Suppressor macrophage treated with lipopolysaccharide for 4 hours (primary cell): ENCODE measurements at regions not wholly inside any gene's neighbourhood (a gene's known extent, or its start where the extent isn't known, plus 50 kb on each side); places are given as distances from the start of the nearest gene placed in this dataset.
"Not testable (repeated sequence)": the region's sequence is repeated elsewhere in the genome, so short reads cannot be mapped to it uniquely, and the experiment has no call there.

ENCODE experiments used
- DNase-seq: peaks from one replicate; pipeline ENCODE4 v3.0.0-alpha.2; 2020

DNA sequence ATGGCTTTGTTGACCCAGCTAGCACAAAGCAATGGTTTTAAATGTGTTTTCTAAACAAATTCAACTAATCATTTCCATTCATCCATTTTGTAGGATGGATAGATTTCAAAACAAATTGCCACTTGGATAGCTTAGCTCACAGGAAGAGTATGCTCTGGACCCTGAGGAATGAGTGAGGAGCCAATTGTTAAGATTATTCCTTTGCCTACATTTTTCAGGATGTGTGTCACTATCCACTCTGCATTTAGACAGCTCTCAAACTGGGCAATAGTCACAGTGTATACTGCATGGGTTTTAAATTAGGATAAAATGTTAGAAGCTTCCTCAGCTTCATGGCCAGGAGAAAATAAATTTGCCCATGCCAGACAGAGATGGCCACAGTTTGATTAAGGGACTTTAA, 605.6 kb upstream of the TEX47 start:
- DNase-seq = no peak

DNA sequence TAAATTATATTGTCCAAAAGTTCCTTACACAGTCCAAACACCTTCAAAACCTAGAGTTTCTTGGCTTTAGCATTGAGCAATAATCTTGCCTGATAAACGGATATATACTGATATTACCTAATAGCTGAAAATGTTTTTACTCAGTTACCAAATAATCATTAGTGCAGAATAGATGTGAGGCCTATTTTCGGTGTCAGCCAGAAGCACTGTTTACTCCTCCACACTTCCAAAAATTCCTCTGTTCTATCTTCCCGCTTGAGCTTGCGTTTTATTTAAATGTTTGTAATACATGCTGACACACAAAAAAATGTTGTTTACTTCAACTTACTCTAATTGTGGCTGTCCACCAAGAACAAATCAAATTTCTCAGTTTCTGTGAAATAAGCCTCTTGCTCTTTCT, 606.2 kb upstream of the TEX47 start:
- DNase-seq = no peak

DNA sequence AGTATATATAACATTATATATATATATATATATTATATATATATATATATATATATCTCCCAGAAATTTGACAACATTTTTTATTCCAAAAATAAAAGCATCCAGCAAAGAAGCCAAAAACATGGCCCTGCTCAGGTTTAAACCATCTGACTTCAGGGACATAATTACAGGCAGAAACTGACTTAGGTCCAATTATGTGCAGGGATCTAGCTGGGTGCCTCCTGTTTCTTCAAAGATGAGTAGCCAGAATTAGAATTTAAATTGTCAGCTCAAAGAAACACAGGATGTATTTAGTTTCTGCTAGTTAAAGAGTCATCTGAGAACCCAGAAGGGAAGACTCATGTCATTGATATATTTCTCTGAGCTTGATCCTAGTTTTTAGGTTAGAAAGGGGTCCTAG, 656.4 kb upstream of the TEX47 start:
- no peak for DNase-seq

DNA sequence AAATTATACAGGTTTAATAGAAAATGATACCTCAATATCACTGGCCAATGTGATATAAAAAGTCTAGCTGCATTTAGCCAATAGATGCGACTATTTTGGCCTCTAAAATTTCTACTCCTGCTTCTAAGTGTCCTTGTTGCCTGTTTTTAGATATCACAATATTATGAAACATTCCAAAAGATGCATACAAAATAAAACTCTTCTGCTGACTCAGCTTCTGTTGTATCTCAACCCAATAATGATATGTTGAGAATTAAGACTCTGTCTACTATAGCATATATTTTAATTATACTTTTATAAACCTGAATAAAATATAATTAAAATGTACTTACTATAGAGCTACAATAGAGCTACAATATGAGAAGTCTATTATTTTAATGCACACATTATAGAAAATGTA, 661.0 kb upstream of the TEX47 start:
- no peak for DNase-seq

DNA sequence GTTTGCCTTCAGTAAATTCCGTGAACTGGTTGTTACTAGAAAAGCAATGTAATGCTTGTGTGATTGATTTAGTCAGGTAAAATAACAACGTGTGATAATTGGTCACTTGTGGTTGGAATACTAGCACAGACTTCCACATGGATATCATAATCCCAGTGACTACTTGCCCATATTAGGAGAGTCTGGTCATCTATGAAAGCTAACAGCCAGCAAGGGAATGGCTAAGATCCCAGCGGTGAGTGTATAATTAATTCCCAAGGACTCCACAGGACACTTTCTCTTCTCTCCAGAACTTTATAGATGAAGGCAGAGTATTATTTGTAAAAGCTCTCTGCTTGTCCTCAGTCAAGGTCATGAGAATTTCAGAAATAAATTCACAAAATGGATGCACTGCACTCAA, 662.6 kb upstream of the TEX47 start:
- no peak for DNase-seq

DNA sequence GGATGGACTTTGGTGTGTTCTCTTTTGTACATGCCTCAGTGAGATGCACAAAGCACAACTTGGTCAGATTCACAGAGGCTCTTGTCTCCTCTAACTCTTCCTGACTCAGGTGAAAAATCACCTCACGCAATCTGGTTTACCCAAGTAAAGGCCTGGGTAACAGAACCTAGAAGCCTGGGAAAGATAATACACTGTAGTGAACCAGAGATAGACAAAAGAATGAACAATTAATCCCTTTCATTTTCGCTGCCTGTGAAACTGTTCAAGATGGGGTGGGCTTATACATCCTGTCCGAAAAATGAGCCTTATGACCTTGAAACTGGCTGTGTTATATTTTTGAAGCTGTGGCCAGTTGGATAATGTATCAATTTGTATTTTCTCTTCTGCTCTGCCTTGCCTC, 678.9 kb upstream of the TEX47 start:
- no peak for DNase-seq

DNA sequence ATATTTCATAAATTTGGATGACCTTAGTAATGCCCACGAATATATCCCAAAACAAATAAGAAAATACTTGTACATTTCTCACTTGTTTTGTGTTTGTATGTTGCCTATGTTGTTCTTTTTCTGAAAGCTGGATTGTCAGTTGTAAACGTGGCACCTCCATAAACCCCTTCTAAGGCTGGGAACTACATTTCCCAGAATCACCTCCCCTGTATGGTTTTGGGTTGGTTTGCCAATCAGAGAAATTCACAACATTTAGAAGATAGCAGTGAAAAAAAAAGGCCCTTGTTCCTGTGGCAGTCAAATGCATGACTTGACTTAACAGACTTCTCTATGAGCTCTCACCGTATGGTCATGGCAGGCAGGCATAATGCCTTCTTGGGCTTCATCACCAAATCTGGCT, 676.3 kb upstream of the STEAP1 start:
- no peak for DNase-seq

DNA sequence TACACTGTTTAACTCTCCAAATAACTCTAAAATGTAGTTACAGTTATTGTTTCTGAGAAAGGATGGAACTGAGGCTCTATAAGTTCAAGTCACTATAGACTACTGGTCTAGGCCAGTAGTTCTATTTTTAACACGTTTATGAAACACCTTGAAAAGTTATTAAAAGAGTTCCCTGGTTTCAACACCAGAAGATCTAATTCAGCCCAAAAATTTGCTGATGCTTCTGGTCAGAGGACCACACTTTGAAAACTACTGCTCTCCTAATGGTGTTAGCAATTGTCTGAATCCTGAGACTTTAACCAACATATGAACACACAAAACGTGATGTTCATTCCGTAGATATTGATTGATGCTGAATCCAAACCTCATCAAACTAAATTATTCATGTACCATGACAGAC, 658.6 kb upstream of the STEAP1 start:
- no peak for DNase-seq

DNA sequence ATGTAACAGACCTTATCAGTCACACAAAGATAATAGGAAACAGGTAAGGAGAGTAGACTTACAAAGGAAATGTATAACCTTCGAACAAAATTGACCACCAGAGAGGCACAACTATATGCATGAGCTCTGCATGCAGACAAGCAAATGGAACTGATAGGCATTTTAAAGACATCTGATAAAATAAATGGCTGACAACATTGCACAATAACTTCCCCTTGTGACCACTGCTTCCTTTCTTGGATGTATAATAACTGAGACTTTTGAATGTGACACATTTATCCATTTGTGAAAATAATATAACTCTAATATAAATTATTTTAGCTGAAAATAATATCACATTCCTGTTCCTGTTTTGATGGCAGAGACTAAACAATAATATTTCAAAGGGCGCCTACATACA, 654.2 kb upstream of the STEAP1 start:
- DNase-seq = no peak

DNA sequence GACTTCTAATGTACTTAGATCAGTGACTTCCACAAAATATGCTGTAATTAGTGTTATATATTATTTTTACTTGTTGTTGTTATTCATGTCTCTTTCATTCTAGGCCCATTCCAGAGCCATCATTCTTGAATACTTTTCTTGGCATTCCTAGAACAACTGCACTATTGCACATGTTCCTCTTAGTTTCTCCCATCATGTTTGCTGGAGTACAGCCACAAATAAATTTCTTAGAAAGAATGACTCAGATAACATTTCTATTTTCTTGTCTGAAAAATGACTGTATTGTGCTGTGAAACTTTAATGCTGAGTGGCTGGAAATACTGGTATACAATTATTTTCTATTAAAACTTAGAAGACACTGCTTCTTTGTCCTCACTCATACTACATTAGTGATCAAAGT, 651.0 kb upstream of the STEAP1 start:
- DNase-seq = no peak

DNA sequence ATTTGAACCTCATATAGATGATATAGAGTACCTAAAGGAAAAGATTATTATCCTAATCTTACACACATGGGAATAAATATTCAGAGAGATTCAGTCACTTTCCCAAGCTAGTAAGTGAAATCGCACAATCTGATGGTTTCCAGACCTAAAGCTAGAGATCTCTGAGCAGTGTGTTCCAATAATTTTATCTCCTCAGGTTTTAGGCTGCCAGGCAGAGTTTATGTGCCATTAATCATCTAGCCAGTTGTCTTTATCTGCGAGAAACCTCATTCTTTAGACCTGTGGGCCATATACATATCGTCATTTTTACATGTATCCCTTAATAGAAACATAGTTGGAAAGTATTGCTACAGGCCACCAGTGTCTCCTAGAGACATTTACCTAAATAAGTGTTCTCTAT, 647.2 kb upstream of the STEAP1 start:
- no peak for DNase-seq

DNA sequence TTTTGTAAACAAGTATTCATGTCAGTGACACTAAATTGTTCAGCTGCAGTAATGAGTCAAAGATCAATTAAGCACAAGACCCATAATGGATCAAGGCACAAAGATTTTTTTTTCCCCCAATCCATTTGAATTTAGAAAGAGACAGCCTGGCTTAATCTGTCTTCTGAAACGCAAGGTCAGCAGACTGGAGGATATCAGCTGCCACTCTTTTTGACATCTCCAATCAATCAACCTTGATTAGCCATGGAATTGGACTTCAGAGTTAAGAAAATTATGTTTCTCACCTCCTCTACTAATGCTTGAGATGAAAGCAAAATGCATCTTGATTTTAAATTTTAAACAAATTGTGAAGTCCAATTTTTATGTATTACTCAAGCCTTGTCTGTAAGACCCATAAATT, 642.4 kb upstream of the STEAP1 start:
- DNase-seq = no peak

DNA sequence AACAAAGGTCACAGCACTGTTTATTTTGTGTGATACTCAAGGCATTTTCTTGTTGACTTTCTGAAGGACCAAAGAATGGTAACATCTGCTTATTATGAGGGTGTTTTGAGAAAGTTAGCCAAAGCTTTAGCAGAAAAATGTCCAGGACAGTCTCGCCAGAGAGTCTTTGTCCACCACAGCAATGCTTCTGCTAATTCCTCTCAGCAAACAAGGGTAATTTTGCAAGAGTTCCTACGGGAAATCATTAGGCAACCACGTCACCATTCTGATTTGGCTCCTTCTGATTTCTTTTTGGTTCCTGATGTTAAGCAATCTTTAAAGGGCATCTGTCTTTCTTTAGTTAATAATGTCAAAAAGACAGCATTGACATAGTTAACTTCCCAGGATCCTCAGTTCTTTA, 639.3 kb upstream of the STEAP1 start:
- no peak for DNase-seq

DNA sequence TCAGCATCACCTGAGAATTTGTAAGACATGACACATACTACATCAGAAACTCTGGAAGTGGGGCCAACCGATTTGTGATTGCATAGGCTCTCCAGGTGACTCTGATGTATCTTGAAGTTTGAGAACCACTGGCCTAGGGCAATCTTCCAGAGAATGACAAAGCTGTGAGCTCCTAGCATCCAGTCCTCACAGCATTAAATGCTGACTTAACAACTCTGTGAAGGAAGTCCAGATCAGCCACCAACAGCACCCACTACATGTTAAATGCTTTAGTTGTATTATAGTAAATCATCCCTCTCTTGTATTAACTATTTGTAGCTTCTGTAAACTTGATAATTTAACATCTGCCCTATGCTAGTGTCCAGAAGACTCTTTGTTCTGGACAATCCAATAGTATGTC, 636.5 kb upstream of the STEAP1 start:
- DNase-seq = no peak

DNA sequence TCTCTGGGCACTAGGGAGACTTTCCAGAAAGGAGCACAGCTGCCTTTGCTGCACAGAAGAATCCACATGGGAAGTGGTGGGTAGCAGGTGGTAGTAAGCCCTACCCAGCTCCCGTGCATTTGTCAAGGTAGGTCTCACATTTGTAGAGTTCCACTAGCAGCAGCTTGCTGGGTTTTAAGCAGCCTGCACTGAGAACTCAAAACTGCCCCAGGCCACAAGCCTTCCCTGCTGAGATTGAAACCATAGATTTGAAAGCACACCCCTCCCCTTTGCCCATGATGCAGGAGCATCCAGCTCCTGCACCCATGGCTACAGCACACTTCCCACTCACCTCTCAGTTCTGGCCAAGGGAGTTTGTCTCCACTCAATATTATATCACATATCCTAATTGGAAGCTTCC, 604.5 kb upstream of the STEAP1 start:
- no peak for DNase-seq

DNA sequence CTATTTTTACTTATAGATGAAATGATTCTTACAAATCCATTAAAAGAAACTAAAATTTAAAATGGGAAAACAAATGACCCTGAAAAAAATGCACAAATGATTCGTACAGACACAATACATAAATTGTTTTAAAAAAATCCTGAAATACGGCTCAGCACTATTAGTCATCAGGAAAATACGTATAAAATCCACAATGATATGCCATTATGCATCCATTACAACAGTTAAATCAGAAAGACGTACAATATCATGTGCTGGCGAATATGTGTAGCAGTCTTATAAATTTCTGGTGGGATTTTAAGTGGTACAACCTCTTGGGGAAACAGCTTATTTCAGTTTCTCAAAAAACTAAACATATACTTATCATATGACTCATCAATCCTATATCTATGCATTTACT, 600.1 kb upstream of the STEAP1 start:
- DNase-seq = no peak

DNA sequence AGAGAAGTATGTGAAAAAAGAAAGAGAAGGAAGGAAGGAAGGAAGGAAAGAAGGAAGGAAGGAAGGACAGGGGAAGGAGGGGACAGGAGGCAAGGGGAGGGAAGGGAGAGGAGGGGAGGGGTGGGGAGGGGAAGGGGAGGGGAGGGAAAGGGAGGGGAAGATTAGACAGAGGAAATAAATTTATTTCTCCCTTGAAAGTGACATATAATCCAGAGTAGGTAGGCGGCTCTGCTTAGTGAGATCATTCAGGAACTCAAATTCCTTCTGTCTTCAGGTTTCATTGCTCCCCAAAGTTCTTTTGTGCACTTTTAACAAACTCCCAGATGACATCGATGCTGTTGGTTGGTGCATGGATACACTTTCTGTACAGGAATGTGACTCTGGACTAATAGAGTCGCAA, 594.7 kb upstream of the STEAP1 start:
- DNase-seq = no peak

DNA sequence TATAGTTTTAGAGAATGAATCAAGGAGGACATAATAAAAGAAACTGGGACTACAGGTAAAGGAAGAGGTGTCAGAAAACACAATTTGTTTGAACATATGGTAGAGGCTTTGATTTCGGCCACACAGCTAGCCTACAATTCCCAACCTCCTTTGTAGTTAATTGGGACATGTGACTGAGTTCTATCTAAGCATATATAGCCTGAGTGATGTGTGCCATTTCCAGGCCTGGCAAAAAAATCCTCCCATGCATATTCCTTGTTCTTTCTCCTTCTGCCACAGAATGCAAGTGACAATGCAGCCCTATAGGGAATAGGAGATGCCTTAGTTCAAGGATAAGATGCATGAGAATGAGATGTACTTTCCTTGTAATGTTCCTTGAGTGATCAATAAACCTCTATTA, 590.7 kb upstream of the STEAP1 start:
- no peak for DNase-seq

DNA sequence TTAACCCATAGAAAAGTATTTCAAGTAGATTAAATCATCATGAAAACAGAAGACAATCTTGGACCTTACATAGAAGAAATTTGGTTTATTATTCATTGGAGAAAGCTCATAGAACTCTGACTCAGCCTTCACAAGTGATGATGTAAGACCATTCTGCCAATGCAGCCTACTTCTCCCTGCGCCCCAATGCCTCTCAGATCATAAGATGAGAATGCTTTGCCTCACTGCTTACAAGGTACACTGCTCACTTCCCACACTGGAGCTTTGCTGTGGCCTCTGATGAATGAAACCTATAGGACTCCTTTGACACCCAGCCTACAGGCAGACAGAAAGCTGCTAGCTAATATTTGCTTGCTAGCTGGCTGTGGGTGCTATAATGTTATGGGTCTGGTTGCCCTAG, 569.4 kb upstream of the STEAP1 start:
- no peak for DNase-seq

DNA sequence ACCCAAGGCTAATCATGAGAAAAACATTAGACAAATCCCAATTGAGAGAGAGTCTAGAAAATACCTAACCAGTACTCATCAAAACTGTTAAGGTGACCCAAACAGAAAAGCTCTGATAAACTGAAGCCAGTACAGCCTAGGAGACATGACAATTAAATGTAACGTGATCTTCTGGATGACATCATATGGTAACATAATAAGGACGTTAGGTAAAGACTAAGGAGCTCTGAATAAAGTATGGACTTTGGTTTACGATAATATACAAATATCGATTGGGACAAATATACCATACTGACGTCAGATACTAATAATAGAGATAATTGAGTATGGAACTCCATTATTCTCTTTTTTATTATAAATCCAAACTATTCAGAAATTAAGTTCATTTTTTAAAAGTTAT, 561.1 kb upstream of the STEAP1 start:
- DNase-seq = no peak

DNA sequence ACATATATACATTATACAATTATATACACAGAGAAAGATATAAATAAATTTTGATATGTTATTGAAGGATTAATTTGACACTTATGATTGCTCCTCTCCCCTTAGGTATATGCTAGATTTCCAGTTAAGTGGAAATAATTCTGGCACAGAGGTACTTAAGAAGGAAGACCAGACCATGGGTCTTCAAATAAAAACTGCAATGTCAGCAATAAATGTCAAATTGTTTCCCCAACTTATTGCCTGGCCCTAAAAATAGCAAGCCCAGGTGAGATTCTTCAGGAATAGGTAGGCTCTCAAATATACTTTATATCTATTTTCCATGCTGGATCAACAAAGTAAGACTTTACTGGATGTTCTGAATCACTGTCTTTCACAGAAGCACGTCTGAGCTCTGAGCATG, 551.3 kb upstream of the STEAP1 start:
- DNase-seq = no peak

DNA sequence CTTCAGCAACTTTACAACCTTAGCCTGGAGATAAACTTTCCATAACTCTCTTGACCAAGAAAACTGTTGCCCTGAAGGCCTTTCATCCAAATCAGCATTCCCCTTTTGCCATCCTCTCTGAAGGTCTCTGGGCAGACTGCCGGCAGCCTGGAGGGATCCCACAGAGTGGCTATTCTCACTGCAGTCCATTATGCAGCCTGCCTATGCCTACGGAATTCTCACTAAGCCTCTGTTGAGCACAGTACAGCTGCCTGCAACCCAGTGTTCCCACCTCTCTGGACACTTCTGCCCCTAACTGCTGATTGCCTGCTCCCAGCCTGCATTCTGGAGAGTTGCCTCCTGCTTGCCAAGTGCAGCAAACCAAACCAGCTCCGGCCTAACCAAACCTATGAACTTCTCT, 548.9 kb upstream of the STEAP1 start:
- no peak for DNase-seq

DNA sequence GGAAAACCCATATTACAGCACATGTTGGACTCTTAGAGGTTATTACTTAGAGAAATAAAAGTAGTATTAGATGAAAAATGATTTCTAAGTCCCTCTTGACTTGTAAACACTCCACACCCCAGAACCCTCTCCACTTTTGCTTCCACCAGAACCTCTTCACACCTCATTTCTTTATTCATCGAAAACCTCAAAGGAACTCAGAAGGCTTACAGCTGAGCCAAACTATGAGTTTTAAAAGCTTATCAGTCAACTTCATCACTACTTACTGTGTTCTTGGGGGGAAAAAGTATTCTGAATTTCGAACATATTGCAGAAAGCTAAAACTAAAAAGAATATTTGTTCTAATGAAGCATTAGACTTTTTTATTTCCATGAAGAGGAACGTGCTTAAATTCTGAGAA, 547.8 kb upstream of the STEAP1 start:
- no peak for DNase-seq

DNA sequence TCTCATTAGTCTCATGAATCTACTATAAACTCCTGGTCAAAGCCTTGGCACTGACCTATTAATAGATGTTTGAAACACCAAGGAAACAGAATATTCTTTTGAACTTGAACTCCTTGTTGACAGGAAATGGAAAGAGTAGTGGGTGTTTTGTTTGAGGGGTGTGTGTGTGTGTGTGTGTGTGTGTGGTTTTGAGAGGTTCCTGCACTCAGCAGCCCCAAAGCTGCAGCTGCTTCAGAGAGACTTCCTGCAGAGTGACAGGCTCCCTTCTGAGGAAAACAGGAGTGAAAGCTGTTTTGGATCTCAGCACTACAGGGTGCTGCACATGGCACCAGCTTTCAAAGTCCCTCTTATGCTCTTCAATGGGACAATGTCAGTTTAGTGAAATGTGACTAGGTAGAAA, 546.5 kb upstream of the STEAP1 start:
- DNase-seq = no peak

DNA sequence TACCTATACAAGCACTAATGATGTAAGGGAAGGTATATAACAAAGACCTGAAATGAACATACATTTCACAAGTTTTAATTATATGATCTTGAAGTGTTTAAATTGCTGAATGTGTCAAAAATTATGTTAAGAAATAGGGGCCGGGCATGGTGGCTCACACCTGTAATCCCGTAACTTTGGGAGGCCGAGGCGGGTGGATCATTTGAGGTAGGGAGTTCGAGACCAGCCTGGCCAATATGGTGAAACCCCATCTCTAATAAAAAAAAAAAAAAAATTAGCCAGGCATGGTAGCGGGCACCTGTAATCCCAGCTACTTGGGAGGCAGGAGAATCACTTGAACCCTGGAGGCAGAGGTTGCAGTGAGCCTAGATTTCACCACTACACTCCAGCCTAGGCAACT, 537.4 kb upstream of the STEAP1 start:
- not testable (repeated sequence) for DNase-seq

DNA sequence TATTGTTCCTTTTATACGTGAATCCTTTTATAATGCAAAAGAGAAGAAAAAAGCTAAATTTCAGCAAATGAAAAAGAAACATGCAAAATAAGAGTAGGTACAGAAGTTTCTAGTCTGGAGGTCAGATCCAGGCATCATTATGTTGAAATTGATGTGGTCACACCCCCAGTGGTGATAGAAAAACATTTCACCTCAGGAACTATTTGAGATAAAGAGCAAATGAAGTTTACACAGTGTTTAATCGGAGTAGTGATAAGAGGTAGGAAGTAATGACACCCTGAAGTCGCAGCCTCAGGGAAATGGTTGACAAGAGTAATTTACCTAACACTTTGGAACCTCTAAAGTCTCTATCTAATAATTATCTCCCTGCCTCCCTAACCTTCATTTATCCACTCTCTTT, 536.0 kb upstream of the STEAP1 start:
- no peak for DNase-seq
